Astrocyte (in vitro differentiated cells and primary cell): ENCODE measurements at regions not wholly inside any gene's neighbourhood (a gene's known extent, or its start where the extent isn't known, plus 50 kb on each side); places are given as distances from the start of the nearest gene placed in this dataset.

ENCODE experiments used
- DNase-seq: peaks from one replicate; pipeline ENCODE4 v3.0.0-alpha.2; 2010; ENCODE audit warnings: low read depth
- FAIRE-seq: peaks from 2 replicates; lab custom pipeline; 2011; peaks lifted over from hg19 to GRCh38; lab: Jason Lieb, UNC
- H2AFZ ChIP-seq: 2 replicates; pipeline ENCODE4 v1.6.0; 2012; ENCODE audit warnings: low read depth, low read length, inconsistent platforms
- H3K27ac ChIP-seq: 2 replicates; pipeline ENCODE4 v1.5.1; 2011; ENCODE audit warnings: low read depth, low read length, inconsistent platforms
- H3K27me3 ChIP-seq: 2 replicates; pipeline ENCODE4 v1.6.0; 2011; ENCODE audit warnings: low read length, inconsistent platforms; ENCODE audit not compliant: insufficient read depth
- H3K36me3 ChIP-seq: 2 replicates; pipeline ENCODE4 v1.5.1; 2011; ENCODE audit warnings: low read length, inconsistent platforms; ENCODE audit not compliant: insufficient read depth
- H3K4me1 ChIP-seq: 2 replicates; pipeline ENCODE4 v1.5.1; 2011; ENCODE audit warnings: low read length, inconsistent platforms; ENCODE audit not compliant: insufficient read depth
- H3K4me2 ChIP-seq: 2 replicates; pipeline ENCODE4 v1.6.0; 2012; ENCODE audit warnings: low read length, inconsistent platforms
- H3K4me3 ChIP-seq: 2 replicates; pipeline ENCODE4 v1.5.1; 2011; ENCODE audit warnings: low read depth, mild to moderate bottlenecking, low read length, inconsistent platforms; ENCODE audit not compliant: insufficient read depth
- H3K79me2 ChIP-seq: 2 replicates; pipeline ENCODE4 v1.6.0; 2012; ENCODE audit warnings: mild to moderate bottlenecking, low read length, inconsistent platforms; ENCODE audit not compliant: insufficient read depth
- H3K9ac ChIP-seq: 2 replicates; pipeline ENCODE4 v1.6.0; 2012; ENCODE audit warnings: mild to moderate bottlenecking, low read length, inconsistent platforms
- H3K9me3 ChIP-seq: 2 replicates; pipeline ENCODE4 v1.5.1; 2012; ENCODE audit warnings: low read depth, mild to moderate bottlenecking, low read length, inconsistent platforms; ENCODE audit not compliant: insufficient read depth
- H4K20me1 ChIP-seq: 2 replicates; pipeline ENCODE4 v1.6.0; 2012; ENCODE audit warnings: low read length, inconsistent platforms; ENCODE audit not compliant: insufficient read depth
- H3K27ac Mint-ChIP-seq: one replicate; pipeline ENCODE4 v1.8.0; 2021; ENCODE audit warnings: mild to moderate bottlenecking, mixed read lengths; ENCODE audit not compliant: unreplicated experiment
- H3K27me3 Mint-ChIP-seq: one replicate; pipeline ENCODE4 v1.8.0; 2021; ENCODE audit warnings: low read depth, mixed read lengths; ENCODE audit not compliant: unreplicated experiment
- H3K36me3 Mint-ChIP-seq: one replicate; pipeline ENCODE4 v1.8.0; 2021; ENCODE audit warnings: low read depth, mixed read lengths; ENCODE audit not compliant: unreplicated experiment
- H3K4me1 Mint-ChIP-seq: one replicate; pipeline ENCODE4 v1.8.0; 2021; ENCODE audit warnings: low read depth, mixed read lengths; ENCODE audit not compliant: unreplicated experiment
- H3K4me3 Mint-ChIP-seq: one replicate; pipeline ENCODE4 v1.8.0; 2021; ENCODE audit warnings: mild to moderate bottlenecking, moderate library complexity, mixed read lengths; ENCODE audit not compliant: unreplicated experiment
- H3K9me3 Mint-ChIP-seq: one replicate; pipeline ENCODE4 v1.8.0; 2021; ENCODE audit warnings: mild to moderate bottlenecking, mixed read lengths; ENCODE audit not compliant: unreplicated experiment
- EZH2 ChIP-seq: IDR thresholded peaks from 2 replicates; pipeline ENCODE4 v1.6.1; 2012; ENCODE audit warnings: mild to moderate bottlenecking, low read length, inconsistent platforms; ENCODE audit not compliant: insufficient read depth
- TF ChIP-seq, protein P1 (sequence below): IDR thresholded peaks from 2 replicates; pipeline ENCODE4 v1.5.1; 2011; ENCODE audit warnings: low read depth, mild to moderate bottlenecking, inconsistent platforms, low read length, moderate library complexity; ENCODE audit not compliant: insufficient read depth

DNA sequence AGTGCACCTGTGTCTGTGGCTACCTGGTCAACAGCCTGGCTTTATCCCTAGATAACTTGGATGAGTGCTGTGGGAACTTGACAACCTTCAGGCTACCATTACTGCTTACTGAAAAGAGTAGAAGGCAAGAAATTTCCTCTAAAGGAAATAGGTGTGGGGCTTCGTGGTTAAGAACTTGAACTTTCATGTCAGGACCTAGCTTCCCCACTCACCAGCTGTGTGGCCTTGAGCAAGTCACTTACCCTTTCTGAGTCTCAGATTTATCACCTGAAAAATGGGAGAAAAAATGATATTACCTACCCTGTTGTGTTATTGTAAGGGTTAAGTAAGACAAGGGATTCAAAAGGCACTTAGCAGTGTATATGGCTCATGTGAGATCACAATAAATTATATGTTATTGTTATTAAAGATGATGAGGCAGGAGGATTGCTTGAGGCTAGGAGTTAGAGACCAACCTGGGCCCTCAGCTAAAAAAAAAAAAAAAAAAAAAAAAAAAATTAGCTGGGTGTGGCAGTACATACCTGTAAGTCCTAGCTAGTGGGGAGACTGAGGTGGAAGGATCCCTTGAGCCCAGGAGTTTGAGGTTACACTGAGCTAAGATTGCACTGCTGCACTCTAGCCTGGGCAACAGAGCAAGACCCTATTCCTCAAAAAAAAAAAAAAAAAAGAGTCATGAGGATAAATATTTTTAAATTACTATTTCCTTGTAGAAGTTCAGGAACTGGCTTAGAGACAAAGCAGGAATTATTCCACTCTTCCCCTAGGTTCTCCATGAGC lies 97.0 kb upstream of the SPRY4 start:
- Mint-ChIP-seq H3K9me3 (no peaks in the 10 kb centered on the region), H3K36me3 (no peaks in the 10 kb centered on the region), H3K27ac (no peak overlapping the region), H3K4me1 (peaks cover 15% of the 10 kb centered on the region), H3K27me3 (no peaks in the 10 kb centered on the region), H3K4me3 (no peak overlapping the region)
- H3K36me3 ChIP-seq = no peaks in the 10 kb centered on the region
- H2AFZ ChIP-seq = no peak overlapping the region
- FAIRE-seq = no peak
- no peaks in the 10 kb centered on the region for H4K20me1 ChIP-seq
- peaks cover 20% of the 10 kb centered on the region for H3K4me1 ChIP-seq
- TF ChIP-seq, protein P1, sequence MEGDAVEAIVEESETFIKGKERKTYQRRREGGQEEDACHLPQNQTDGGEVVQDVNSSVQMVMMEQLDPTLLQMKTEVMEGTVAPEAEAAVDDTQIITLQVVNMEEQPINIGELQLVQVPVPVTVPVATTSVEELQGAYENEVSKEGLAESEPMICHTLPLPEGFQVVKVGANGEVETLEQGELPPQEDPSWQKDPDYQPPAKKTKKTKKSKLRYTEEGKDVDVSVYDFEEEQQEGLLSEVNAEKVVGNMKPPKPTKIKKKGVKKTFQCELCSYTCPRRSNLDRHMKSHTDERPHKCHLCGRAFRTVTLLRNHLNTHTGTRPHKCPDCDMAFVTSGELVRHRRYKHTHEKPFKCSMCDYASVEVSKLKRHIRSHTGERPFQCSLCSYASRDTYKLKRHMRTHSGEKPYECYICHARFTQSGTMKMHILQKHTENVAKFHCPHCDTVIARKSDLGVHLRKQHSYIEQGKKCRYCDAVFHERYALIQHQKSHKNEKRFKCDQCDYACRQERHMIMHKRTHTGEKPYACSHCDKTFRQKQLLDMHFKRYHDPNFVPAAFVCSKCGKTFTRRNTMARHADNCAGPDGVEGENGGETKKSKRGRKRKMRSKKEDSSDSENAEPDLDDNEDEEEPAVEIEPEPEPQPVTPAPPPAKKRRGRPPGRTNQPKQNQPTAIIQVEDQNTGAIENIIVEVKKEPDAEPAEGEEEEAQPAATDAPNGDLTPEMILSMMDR = no peak
- TF ChIP-seq EZH2 = no peak
- no peaks in the 10 kb centered on the region for H3K27me3 ChIP-seq
- no peak for DNase-seq
- H3K9ac ChIP-seq = no peak overlapping the region
- H3K9me3 ChIP-seq = no peaks in the 10 kb centered on the region
- H3K4me3 ChIP-seq = no peak overlapping the region
- H3K27ac ChIP-seq = no peak overlapping the region
- no peak overlapping the region for H3K4me2 ChIP-seq
- H3K79me2 ChIP-seq = no peaks in the 10 kb centered on the region

DNA sequence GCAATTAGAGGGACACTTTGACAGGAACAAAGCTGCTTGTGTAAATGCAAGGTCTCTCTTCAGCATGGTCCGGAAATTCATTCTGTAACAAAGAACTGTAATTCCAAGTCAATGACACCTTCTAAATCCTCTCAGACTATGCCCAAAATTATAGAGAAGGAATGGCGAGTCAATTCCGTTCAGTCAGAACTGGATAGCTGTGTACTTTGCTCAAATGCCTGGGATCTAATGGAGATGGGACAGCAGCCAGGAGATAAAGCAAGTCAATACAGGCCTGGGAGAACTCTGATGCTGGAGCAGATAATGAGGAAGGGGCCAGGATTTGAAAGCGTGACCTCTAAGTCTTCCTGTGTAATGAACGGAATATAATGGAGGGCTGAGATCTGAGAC lies 96.4 kb upstream of the SPRY4 start:
- peaks cover 11% of the 10 kb centered on the region for H3K4me1 Mint-ChIP-seq
- FAIRE-seq = no peak

More for the DNA sequence above, 96.4 kb upstream of the SPRY4 start:
- DNase-seq = no peak
- no peak overlapping the region for H3K9ac ChIP-seq
- no peaks in the 10 kb centered on the region for H3K9me3 ChIP-seq
- H2AFZ ChIP-seq = no peak overlapping the region
- no peaks in the 10 kb centered on the region for H4K20me1 ChIP-seq
- Mint-ChIP-seq H3K9me3 (no peaks in the 10 kb centered on the region), H3K27me3 (no peaks in the 10 kb centered on the region), H3K4me3 (no peak overlapping the region), H3K27ac (no peak overlapping the region), H3K36me3 (no peaks in the 10 kb centered on the region)
- no peak overlapping the region for H3K27ac ChIP-seq
- no peak overlapping the region for H3K4me2 ChIP-seq
- no peak overlapping the region for H3K4me3 ChIP-seq
- H3K27me3 ChIP-seq = no peaks in the 10 kb centered on the region
- H3K36me3 ChIP-seq = no peaks in the 10 kb centered on the region
- TF ChIP-seq EZH2 = no peak
- TF ChIP-seq, protein P1 = no peak
- H3K4me1 ChIP-seq = peaks cover 15% of the 10 kb centered on the region
- no peaks in the 10 kb centered on the region for H3K79me2 ChIP-seq
